HepG2 (cell line): ENCODE measurements at regions not wholly inside any gene's neighbourhood (a gene's known extent, or its start where the extent isn't known, plus 50 kb on each side); places are given as distances from the start of the nearest gene placed in this dataset.

Source experiments
- ATAC-seq: fragments of 200-7000 bp; cut with Tn5 transposase; 3 replicates; pipeline ENCODE4 v1.9.1; 2020; ENCODE audit warnings: mild to moderate bottlenecking, moderate library complexity
- BruUV-seq: library from RNA; stranded (reverse); fragments of 400-500 nt; replicated peaks from 2 replicates; lab custom pipeline; 2021; lab: Mats Ljungman, UMichigan
- CTCF ChIA-PET: fragments of 300-600 bp; formaldehyde crosslinking; extraction: SDS; loops from one replicate; lab custom pipeline; 2021; ENCODE audit warnings: low total read pairs, inconsistent platforms, low intra/inter-chr PET ratio; lab: Yijun Ruan, JAX
- POLR2A ChIA-PET: fragments of 350-600 bp; sonication (Branson Sonifier 250); formaldehyde crosslinking; loops from one replicate; lab custom pipeline; 2020; ENCODE audit warnings: antibody characterized with exemption, inconsistent platforms; lab: Yijun Ruan, JAX
- DNase-seq: peaks from one replicate; pipeline ENCODE4 v3.0.0-alpha.2; 2015; ENCODE audit warnings: low spot score
- FAIRE-seq: peaks from 3 replicates; lab custom pipeline; 2011; peaks lifted over from hg19 to GRCh38; lab: Jason Lieb, UNC
- H2AFZ ChIP-seq: one replicate; pipeline ENCODE4 v1.6.1; 2011; ENCODE audit warnings: low read length, inconsistent platforms
- H3K27ac ChIP-seq: fragments of 300-600 bp; 3 replicates; pipeline ENCODE4 v1.8.0; 2011; ENCODE audit warnings: mixed run types, mild to moderate bottlenecking, mixed read lengths, low read length, inconsistent platforms; ENCODE audit not compliant: insufficient read depth; ENCODE audit errors: extremely low read length
- H3K27me3 ChIP-seq, 2 experiments: fragments of 200-600 bp in 1 of 2; 2 replicates in 1 of 2; 3 replicates in 1 of 2; pipeline versions ENCODE4 v1.6.0 to v1.8.0; 2011; ENCODE audit warnings: low read length in 2 of 2, mild to moderate bottlenecking in 2 of 2, moderate library complexity in 2 of 2, inconsistent platforms in 1 of 2; ENCODE audit not compliant: insufficient read depth in 2 of 2, control insufficient read depth in 1 of 2
- H3K36me3 ChIP-seq, 2 experiments: fragments of 200-600 bp in 1 of 2; replicated peaks in 1 of 2; 2 replicates in 1 of 2; 3 replicates in 1 of 2; pipeline versions ENCODE4 v1.5.1 to v1.8.0; 2011; ENCODE audit warnings: low read length in 2 of 2, inconsistent platforms in 1 of 2; ENCODE audit not compliant: insufficient read depth in 2 of 2, control insufficient read depth in 1 of 2
- H3K4me1 ChIP-seq: 2 replicates; pipeline ENCODE4 v1.5.1; 2012; ENCODE audit warnings: low read length, inconsistent platforms; ENCODE audit not compliant: insufficient read depth
- H3K4me2 ChIP-seq: 2 replicates; pipeline ENCODE4 v1.6.0; 2011; ENCODE audit warnings: low read depth, low read length, inconsistent platforms
- H3K4me3 ChIP-seq, 3 experiments: fragments of 200-600 bp in 1 of 3; sonication (generic), shearing (Covaris generic) in 1 of 3; replicated peaks in 1 of 3; 2 replicates each; pipeline ENCODE4 v1.5.1; 2011 to 2016; ENCODE audit warnings: low read length in 3 of 3, inconsistent platforms in 2 of 3, low read depth in 2 of 3, mild to moderate bottlenecking in 2 of 3, control low read depth in 1 of 3, mixed read lengths in 1 of 3; ENCODE audit not compliant: insufficient read depth in 1 of 3
- H3K79me2 ChIP-seq: one replicate; pipeline ENCODE4 v1.6.1; 2011; ENCODE audit warnings: low read length, inconsistent platforms; ENCODE audit not compliant: insufficient read depth
- H3K9ac ChIP-seq: 2 replicates; pipeline ENCODE4 v1.6.0; 2011; ENCODE audit warnings: mild to moderate bottlenecking, low read depth, low read length, inconsistent platforms; ENCODE audit not compliant: insufficient read depth
- H3K9me3 ChIP-seq: 2 replicates; pipeline ENCODE4 v1.5.1; 2012; ENCODE audit warnings: mild to moderate bottlenecking, low read length
- H4K20me1 ChIP-seq: 2 replicates; pipeline ENCODE4 v1.6.0; 2011; ENCODE audit warnings: inconsistent platforms, mild to moderate bottlenecking, low read length, moderate library complexity; ENCODE audit not compliant: insufficient read depth
- CBFB ChIP-seq: sonication (generic); formaldehyde crosslinking; IDR thresholded peaks from 2 replicates; pipeline ENCODE4 v1.4.0; 2020; ENCODE audit warnings: missing genetic modification reagents
- CHCHD3 ChIP-seq: sonication (generic); formaldehyde crosslinking; IDR thresholded peaks from 2 replicates; pipeline ENCODE4 v1.8.0; 2022; ENCODE audit warnings: mild to moderate bottlenecking, missing genetic modification reagents, moderate library complexity
- MLLT10 ChIP-seq: sonication (generic); formaldehyde crosslinking; IDR thresholded peaks from 2 replicates; pipeline ENCODE4 v1.4.0; 2020; ENCODE audit warnings: missing genetic modification reagents
- POLR2AphosphoS5 ChIP-seq: IDR thresholded peaks from 2 replicates; pipeline ENCODE4 v1.6.1; 2012; ENCODE audit warnings: low read depth, low read length
- ZBTB7A ChIP-seq: sonication (generic); formaldehyde crosslinking; IDR thresholded peaks from 2 replicates; pipeline ENCODE4 v1.8.0; 2022; ENCODE audit warnings: mild to moderate bottlenecking, missing genetic modification reagents
- ZZZ3 ChIP-seq: sonication (generic); formaldehyde crosslinking; IDR thresholded peaks from 2 replicates; pipeline ENCODE4 v1.4.0; 2020; ENCODE audit warnings: missing genetic modification reagents, mild to moderate bottlenecking, borderline replicate concordance
- WGBS: methylation state at CpG from one replicate; pipeline ENCODE4 v1.1.6; 2017; ENCODE audit warnings: low lambda C conversion rate; 5-methylcytosine and 5-hydroxymethylcytosine counted together
- in situ Hi-C: cut with HindIII; loops from 2 replicates; pipeline ENCODE4 v1.10.0; 2017; ENCODE audit warnings: low pct_unique_long_range_greater_than_20kb; ENCODE audit not compliant: extremely low pct_ligation_motif_present
- intact Hi-C: fragments of 100-400 bp; cut with micrococcal nuclease; formaldehyde crosslinking; loops from one replicate; pipeline ENCODE4 v1.10.0; 2022; ENCODE audit not compliant: unreplicated experiment
- TF ChIP-seq, protein P1 (sequence below): sonication (generic); formaldehyde crosslinking; IDR thresholded peaks from 2 replicates; pipeline ENCODE4 v1.4.0; 2020; ENCODE audit warnings: mild to moderate bottlenecking, missing genetic modification reagents, borderline replicate concordance
- TF ChIP-seq, protein P2 (sequence below), 2 experiments: fragments of 450-650 bp in 1 of 2; sonication (generic) in 1 of 2; formaldehyde crosslinking; IDR thresholded peaks; 2 replicates each; pipeline versions ENCODE4 v1.5.0 to v1.8.0; 2020 to 2022; ENCODE audit warnings: mild to moderate bottlenecking in 1 of 2, missing genetic modification reagents in 1 of 2
- TF ChIP-seq, protein P3 (sequence below): sonication (generic); formaldehyde crosslinking; IDR thresholded peaks from 2 replicates; pipeline ENCODE4 v1.5.1; 2020; ENCODE audit warnings: mild to moderate bottlenecking, moderate library complexity, missing genetic modification reagents
- TF ChIP-seq, protein P4 (sequence below), 2 experiments: fragments of 450-650 bp in 1 of 2; sonication (generic) in 1 of 2; formaldehyde crosslinking in 1 of 2; IDR thresholded peaks; 2 replicates each; pipeline versions ENCODE4 v1.6.1 to v1.8.0; 2016 to 2022; ENCODE audit warnings: antibody characterized with exemption in 1 of 2, mild to moderate bottlenecking in 1 of 2, missing genetic modification reagents in 1 of 2

DNA sequence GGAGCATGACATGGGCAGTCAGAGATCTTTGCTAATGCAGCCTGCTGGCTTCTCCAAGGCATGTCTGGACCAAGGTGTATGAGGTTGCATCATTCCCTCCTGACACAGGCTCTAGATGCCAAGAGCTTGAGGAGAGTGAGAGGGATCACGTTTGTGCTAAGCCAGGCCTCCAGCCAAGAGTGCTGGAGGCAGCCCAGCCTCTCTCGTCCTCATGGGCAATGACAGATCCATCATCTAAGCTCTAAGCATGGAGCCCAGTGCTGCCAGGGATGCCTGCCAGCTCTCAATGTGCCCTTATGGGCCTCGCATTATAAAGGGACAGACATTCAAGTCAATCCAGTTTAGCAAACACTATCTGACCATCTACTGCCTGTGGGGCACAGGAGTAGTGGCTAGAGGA, 136.3 kb upstream of the VSTM2B start:
- H3K79me2 ChIP-seq, result no peaks in the 10 kb centered on the region
- TF ChIP-seq CHCHD3, result no peak
- TF ChIP-seq, protein P1, sequence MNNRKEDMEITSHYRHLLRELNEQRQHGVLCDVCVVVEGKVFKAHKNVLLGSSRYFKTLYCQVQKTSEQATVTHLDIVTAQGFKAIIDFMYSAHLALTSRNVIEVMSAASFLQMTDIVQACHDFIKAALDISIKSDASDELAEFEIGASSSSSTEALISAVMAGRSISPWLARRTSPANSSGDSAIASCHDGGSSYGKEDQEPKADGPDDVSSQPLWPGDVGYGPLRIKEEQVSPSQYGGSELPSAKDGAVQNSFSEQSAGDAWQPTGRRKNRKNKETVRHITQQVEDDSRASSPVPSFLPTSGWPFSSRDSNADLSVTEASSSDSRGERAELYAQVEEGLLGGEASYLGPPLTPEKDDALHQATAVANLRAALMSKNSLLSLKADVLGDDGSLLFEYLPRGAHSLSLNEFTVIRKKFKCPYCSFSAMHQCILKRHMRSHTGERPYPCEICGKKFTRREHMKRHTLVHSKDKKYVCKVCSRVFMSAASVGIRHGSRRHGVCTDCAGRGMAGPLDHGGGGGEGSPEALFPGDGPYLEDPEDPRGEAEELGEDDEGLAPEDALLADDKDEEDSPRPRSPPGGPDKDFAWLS (CRISPR knock-in tag), result no peak
- no peak for TF ChIP-seq ZBTB7A (CRISPR knock-in tag)
- TF ChIP-seq, protein P2, sequence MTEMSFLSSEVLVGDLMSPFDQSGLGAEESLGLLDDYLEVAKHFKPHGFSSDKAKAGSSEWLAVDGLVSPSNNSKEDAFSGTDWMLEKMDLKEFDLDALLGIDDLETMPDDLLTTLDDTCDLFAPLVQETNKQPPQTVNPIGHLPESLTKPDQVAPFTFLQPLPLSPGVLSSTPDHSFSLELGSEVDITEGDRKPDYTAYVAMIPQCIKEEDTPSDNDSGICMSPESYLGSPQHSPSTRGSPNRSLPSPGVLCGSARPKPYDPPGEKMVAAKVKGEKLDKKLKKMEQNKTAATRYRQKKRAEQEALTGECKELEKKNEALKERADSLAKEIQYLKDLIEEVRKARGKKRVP (CRISPR knock-in tag; IDR thresholded peaks at IDR 0.05), result no peak
- TF ChIP-seq MLLT10 (CRISPR knock-in tag), result no peak
- TF ChIP-seq, protein P3, sequence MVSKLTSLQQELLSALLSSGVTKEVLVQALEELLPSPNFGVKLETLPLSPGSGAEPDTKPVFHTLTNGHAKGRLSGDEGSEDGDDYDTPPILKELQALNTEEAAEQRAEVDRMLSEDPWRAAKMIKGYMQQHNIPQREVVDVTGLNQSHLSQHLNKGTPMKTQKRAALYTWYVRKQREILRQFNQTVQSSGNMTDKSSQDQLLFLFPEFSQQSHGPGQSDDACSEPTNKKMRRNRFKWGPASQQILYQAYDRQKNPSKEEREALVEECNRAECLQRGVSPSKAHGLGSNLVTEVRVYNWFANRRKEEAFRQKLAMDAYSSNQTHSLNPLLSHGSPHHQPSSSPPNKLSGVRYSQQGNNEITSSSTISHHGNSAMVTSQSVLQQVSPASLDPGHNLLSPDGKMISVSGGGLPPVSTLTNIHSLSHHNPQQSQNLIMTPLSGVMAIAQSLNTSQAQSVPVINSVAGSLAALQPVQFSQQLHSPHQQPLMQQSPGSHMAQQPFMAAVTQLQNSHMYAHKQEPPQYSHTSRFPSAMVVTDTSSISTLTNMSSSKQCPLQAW, result no peak
- no peak for TF ChIP-seq POLR2AphosphoS5
- TF ChIP-seq ZZZ3, result no peak
- TF ChIP-seq, protein P4, sequence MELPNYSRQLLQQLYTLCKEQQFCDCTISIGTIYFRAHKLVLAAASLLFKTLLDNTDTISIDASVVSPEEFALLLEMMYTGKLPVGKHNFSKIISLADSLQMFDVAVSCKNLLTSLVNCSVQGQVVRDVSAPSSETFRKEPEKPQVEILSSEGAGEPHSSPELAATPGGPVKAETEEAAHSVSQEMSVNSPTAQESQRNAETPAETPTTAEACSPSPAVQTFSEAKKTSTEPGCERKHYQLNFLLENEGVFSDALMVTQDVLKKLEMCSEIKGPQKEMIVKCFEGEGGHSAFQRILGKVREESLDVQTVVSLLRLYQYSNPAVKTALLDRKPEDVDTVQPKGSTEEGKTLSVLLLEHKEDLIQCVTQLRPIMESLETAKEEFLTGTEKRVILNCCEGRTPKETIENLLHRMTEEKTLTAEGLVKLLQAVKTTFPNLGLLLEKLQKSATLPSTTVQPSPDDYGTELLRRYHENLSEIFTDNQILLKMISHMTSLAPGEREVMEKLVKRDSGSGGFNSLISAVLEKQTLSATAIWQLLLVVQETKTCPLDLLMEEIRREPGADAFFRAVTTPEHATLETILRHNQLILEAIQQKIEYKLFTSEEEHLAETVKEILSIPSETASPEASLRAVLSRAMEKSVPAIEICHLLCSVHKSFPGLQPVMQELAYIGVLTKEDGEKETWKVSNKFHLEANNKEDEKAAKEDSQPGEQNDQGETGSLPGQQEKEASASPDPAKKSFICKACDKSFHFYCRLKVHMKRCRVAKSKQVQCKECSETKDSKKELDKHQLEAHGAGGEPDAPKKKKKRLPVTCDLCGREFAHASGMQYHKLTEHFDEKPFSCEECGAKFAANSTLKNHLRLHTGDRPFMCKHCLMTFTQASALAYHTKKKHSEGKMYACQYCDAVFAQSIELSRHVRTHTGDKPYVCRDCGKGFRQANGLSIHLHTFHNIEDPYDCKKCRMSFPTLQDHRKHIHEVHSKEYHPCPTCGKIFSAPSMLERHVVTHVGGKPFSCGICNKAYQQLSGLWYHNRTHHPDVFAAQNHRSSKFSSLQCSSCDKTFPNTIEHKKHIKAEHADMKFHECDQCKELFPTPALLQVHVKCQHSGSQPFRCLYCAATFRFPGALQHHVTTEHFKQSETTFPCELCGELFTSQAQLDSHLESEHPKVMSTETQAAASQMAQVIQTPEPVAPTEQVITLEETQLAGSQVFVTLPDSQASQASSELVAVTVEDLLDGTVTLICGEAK (IDR thresholded peaks at IDR 0.05), result no peak
- TF ChIP-seq, protein P4 (CRISPR knock-in tag; IDR thresholded peaks at IDR 0.05), result no peak
- TF ChIP-seq CBFB (CRISPR knock-in tag), result no peak
- ChIA-PET POLR2A (no interaction called here), CTCF (no interaction called here)
- no peak overlapping the region for H2AFZ ChIP-seq
- DNase-seq (no peak), ATAC-seq (no peak), FAIRE-seq (no peak)
- no peak overlapping the region for H3K4me3 ChIP-seq
- H3K4me2 ChIP-seq, result no peak overlapping the region
- in situ Hi-C loops, result no loop called here
- H3K9ac ChIP-seq, result no peak overlapping the region
- peaks cover 0 to 5% of the 10 kb centered on the region in 2 experiments; a peak in 1 of 5 replicates for H3K27me3 ChIP-seq
- peaks cover 11% of the 10 kb centered on the region for H3K9me3 ChIP-seq
- no TSS peak for BruUV-seq
- H3K36me3 ChIP-seq, result no peaks in the 10 kb centered on the region
- H4K20me1 ChIP-seq, result no peaks in the 10 kb centered on the region
- H3K27ac ChIP-seq, result no peak overlapping the region
- no CpG with 5 or more reads among the region's 3 CpGs for WGBS
- no peaks in the 10 kb centered on the region for H3K4me1 ChIP-seq
- intact Hi-C loops, result no loop called here
